LNCaP clone FGC (cell line): ENCODE measurements at regions not wholly inside any gene's neighbourhood (a gene's known extent, or its start where the extent isn't known, plus 50 kb on each side); places are given as distances from the start of the nearest gene placed in this dataset.
"Not testable (repeated sequence)": the region's sequence is repeated elsewhere in the genome, so short reads cannot be mapped to it uniquely, and the experiment has no call there.

Experiments
- DNase-seq: peaks from one replicate; pipeline ENCODE4 v3.0.0-alpha.2; 2011; ENCODE audit warnings: low read depth
- H3K4me3 ChIP-seq: 2 replicates; pipeline ENCODE4 v1.5.1; 2011; ENCODE audit warnings: mild to moderate bottlenecking, low read depth, low read length, control low read depth
- TF ChIP-seq, protein P1 (sequence below): IDR thresholded peaks from 2 replicates; pipeline ENCODE4 v1.5.1; 2012; ENCODE audit warnings: mild to moderate bottlenecking; ENCODE audit not compliant: control insufficient read depth, insufficient read depth; ENCODE audit errors: extremely low read depth

DNA sequence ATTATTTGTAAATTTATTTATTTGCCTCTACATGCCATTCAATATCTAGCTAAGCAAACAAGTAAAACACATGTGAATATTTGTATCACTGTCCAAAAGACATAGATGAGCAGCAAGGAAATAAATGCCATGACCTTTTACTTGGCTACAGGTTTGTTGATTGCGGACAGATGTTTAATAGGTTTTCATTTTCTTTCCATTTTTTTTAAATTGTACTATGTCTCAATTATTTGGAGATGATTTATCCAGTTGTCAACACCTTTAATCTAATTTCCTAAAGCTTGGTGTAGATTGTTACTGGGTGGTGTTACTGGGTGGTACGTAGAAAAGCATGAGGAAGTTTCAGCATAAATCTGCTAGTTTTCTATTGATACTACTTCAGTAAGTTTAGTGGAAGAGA lies 560.6 kb upstream of the SPRY2 start:
- no peak for DNase-seq
- TF ChIP-seq, protein P1, sequence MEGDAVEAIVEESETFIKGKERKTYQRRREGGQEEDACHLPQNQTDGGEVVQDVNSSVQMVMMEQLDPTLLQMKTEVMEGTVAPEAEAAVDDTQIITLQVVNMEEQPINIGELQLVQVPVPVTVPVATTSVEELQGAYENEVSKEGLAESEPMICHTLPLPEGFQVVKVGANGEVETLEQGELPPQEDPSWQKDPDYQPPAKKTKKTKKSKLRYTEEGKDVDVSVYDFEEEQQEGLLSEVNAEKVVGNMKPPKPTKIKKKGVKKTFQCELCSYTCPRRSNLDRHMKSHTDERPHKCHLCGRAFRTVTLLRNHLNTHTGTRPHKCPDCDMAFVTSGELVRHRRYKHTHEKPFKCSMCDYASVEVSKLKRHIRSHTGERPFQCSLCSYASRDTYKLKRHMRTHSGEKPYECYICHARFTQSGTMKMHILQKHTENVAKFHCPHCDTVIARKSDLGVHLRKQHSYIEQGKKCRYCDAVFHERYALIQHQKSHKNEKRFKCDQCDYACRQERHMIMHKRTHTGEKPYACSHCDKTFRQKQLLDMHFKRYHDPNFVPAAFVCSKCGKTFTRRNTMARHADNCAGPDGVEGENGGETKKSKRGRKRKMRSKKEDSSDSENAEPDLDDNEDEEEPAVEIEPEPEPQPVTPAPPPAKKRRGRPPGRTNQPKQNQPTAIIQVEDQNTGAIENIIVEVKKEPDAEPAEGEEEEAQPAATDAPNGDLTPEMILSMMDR, result no peak
- no peak overlapping the region for H3K4me3 ChIP-seq

DNA sequence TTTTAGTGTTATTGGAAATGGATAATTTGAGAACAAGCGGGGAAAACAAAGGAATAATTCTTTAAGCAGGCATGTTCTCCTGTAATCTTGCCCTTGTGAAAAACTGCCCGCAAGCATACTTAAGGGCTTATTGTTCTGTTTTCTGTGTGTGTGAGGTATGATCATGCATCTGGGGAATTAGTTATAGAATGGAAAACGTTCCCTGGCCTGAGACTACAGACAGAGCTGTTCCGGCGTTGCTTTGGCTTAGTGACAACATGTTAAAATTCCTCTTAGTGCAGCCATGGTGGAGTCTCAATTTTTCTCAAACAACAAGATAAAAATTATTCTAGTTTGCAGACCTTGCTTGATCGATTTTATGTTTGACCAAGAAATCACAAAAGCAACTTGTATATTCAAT lies 560.2 kb upstream of the SPRY2 start:
- no peak for DNase-seq
- H3K4me3 ChIP-seq, result no peak overlapping the region
- TF ChIP-seq, protein P1, result no peak

DNA sequence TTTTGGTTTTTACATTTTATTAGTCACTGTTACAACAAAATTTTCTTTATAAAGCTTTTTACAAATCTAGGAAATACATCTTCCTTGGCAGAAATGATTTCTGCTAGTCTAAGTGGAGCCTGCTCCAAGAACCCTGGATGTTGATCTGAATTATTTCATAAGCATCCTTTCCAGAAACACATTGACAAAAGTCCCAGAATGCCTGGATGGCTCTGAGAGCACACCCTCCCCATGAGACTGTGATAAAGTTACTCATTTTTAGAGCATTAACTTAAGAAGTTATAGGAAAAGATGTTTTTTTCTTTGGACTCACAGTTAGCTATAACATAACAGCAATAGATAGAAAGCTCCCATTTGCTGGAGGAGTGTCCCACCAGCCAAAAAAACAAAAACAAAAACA lies 559.6 kb upstream of the SPRY2 start:
- H3K4me3 ChIP-seq, result no peak overlapping the region
- TF ChIP-seq, protein P1, result no peak
- DNase-seq, result no peak

DNA sequence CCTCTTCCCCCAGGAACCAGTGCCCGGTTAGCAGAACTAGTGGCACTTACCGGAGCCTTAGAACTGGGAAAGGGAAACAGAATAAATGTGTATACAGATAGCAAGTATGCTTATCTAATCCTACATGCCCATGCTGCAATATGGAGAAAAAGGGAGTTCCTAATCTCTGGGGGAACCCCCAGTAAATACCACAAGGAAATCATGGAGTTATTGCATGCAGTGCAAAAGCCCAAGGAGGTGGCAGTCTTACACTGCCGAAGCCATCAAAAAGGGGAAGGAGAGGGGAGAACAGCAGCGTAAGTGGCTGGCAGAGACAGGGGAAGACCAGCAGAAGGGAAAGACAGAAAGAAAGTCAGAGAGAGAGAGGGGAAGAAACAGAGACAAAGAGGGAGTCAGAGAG lies 556.7 kb upstream of the SPRY2 start:
- not testable (repeated sequence) for DNase-seq, H3K4me3 ChIP-seq

DNA sequence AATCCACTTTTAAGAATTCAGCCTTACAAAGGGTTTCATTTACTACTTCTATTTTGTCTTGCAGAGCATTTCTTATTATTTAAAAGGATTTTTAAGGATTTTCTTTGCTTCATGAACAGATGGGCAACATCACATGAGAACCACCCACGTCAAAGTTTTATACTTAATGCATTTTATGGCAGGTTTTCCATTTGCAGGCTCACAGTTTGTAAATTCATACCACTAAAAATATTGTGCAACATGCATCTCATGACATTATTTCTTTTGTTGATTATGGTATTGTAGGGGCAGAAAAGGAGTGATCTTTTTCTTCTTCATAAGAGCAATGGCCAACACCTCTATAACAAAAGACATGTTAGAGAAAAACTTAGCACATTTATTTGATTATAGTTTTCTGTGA lies 554.0 kb upstream of the SPRY2 start:
- TF ChIP-seq, protein P1, result no peak
- no peak for DNase-seq
- no peak overlapping the region for H3K4me3 ChIP-seq

DNA sequence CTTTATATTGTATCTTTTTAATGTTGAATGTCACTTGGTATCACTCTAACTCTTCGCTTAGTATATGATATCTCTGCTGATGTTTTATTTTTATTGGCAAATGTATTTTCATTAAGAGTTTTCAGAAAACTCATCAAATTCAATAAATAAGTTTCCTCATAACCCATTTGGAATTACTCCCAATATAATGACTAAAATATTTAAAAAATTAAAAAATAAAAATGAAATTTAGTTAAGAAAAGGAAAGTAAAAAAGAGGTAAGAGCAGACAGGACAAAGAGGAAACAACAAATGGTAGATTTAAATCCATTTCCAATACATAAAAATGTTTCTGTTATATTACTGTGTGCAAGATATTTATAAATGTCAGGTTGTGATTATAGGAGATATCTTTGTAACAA lies 548.9 kb upstream of the SPRY2 start:
- TF ChIP-seq, protein P1, result no peak

DNA sequence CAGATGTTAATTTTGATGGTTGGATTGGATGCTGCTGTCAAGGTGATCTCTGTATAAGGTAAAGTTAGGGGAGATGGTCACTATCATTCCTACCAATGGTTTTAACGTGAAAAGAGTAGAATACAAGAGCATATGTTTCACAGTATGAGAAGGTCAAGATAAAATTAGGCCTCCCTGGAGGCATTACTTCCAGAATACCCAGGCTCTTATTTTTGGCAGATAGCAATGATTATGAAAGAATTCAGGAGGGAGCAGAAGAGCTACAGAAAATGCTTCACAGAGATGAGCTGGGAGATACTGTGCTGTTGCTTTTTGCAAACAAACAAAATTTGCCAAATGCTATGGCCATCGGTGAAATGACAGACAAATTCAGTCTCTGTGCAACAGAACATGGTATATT lies 547.5 kb upstream of the SPRY2 start:
- TF ChIP-seq, protein P1, result no peak

More for the DNA sequence above, 548.9 kb upstream of the SPRY2 start:
- DNase-seq, result no peak
- no peak overlapping the region for H3K4me3 ChIP-seq

More for the DNA sequence above, 547.5 kb upstream of the SPRY2 start:
- no peak overlapping the region for H3K4me3 ChIP-seq
- DNase-seq, result no peak
